ENCODE measurements at regions not wholly inside any gene's neighbourhood (a gene's known extent, or its start where the extent isn't known, plus 50 kb on each side); places are given as distances from the start of the nearest gene placed in this dataset.

DNA sequence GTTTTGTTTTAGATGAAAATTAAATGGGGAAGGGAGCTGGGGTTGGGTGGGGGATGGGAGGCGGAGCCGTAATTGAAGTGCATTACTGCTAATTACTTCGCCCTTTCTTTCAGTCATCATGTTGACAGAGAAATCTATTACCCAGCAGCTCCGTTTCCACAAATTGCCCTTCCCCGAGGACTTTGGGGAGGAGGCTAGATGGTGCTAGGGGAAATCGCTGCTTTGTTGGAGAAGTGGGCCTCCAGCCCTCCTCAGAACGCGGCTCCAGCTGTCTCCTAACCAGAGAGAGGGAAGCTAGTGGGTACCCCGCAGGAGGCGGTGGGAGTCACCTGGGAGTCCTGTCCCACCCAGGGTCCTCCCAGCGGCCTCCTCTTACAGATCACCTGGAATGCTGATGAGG is 130.9 kb upstream of the MYCN start:
- TF ChIP-seq, protein P1, sequence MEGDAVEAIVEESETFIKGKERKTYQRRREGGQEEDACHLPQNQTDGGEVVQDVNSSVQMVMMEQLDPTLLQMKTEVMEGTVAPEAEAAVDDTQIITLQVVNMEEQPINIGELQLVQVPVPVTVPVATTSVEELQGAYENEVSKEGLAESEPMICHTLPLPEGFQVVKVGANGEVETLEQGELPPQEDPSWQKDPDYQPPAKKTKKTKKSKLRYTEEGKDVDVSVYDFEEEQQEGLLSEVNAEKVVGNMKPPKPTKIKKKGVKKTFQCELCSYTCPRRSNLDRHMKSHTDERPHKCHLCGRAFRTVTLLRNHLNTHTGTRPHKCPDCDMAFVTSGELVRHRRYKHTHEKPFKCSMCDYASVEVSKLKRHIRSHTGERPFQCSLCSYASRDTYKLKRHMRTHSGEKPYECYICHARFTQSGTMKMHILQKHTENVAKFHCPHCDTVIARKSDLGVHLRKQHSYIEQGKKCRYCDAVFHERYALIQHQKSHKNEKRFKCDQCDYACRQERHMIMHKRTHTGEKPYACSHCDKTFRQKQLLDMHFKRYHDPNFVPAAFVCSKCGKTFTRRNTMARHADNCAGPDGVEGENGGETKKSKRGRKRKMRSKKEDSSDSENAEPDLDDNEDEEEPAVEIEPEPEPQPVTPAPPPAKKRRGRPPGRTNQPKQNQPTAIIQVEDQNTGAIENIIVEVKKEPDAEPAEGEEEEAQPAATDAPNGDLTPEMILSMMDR (IDR thresholded peaks at IDR 0.05), result no peak
- no peak for TF ChIP-seq POLR2A (IDR thresholded peaks at IDR 0.05)

Measured in body of pancreas (tissue), 4 donors.